ENCODE measurements at regions not wholly inside any gene's neighbourhood (a gene's known extent, or its start where the extent isn't known, plus 50 kb on each side); places are given as distances from the start of the nearest gene placed in this dataset.

GRCh38 chr1:42052072-42052699 is 101.0 kb upstream of the GUCA2B start:
- no peak for TF ChIP-seq EZH2 (IDR thresholded peaks at IDR 0.05; ENCODE audit: insufficient read depth, poor library complexity, severe bottlenecking)
- TF ChIP-seq EZH2phosphoT487 (IDR thresholded peaks at IDR 0.05; ENCODE audit: insufficient read depth, low read depth) = no peak

Measured in GM23248 (cell line).